Colonic mucosa (tissue), 4 donors: ENCODE measurements at regions not wholly inside any gene's neighbourhood (a gene's known extent, or its start where the extent isn't known, plus 50 kb on each side); places are given as distances from the start of the nearest gene placed in this dataset.

Source experiments
- DNase-seq: peaks from one replicate; pipeline ENCODE4 v3.0.0-alpha.2; 2020
- H3K27ac ChIP-seq: fragments of 200-600 bp; one replicate; pipeline ENCODE4 v1.8.0; 2021
- H3K27me3 ChIP-seq: fragments of 200-600 bp; one replicate; pipeline ENCODE4 v1.8.0; 2021
- H3K36me3 ChIP-seq: fragments of 200-600 bp; one replicate; pipeline ENCODE4 v1.8.0; 2021
- H3K4me1 ChIP-seq: fragments of 200-600 bp; one replicate; pipeline ENCODE4 v1.8.0; 2021; ENCODE audit warnings: mild to moderate bottlenecking
- H3K4me3 ChIP-seq: fragments of 200-600 bp; one replicate; pipeline ENCODE4 v1.8.0; 2021
- H3K9ac ChIP-seq, 2 donors: one replicate each; pipeline ENCODE4 v1.7.0; 2013; ENCODE audit warnings: control low read depth in 2 of 2, low read depth in 2 of 2, low read length in 2 of 2
- H3K9me3 ChIP-seq: fragments of 200-600 bp; one replicate; pipeline ENCODE4 v1.8.0; 2021
- intact Hi-C: fragments of 100-400 bp; cut with DNase I; formaldehyde crosslinking; loops from one replicate; pipeline ENCODE4 v1.14.1; 2022
- TF ChIP-seq, protein P1 (sequence below): fragments of 200-600 bp; IDR thresholded peaks from one replicate; pipeline ENCODE4 v1.8.0; 2022; ENCODE audit warnings: antibody characterized with exemption, mild to moderate bottlenecking
- donor health status: healthy.
- donor health status: DM: no; HTN: no; CAD: no.
- donor health status: DM: no; HTN: no; CAD: no.

DNA sequence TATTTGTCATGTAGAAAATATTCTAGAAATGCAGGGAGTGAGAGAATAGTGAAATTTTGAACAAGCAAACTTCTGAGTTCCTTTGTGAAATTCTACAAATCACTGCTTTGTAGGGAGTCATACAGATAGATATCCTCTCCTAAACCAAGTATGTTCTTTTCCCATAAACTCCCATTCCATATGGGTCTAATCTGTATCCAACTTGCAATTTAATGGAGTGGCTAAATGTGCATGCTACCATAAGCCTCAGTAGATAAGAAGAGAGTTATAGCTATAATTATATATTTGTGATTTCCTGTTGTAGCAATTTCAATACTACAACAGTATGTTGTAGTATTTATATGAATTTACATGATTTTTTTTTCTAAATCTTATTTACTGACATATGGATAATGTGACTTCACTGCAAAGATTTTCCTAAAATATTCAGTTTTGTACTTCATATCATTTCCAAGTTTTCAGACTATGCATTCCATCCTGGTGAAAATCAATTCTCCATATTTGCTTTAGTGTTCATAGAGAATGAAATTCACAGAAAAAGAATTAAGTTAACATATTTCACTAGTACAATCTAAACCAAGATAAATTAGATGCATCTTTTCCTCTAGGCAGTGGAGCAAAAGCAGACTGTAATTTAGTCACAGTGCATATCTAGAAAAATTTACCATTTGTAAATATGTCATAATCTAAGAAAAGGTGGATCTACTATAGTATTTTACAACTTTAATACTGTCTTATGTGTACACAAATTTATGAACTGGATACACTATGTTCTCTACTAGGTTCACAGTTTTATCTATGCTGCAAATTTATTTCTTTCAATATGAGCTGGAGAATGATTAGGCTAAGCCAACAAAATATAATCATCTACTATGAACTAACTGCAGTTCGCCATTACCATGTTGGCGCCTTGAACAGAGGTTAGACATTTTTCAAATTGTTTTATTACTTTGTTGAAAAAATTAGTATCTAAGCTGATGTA, 372.9 kb upstream of the NDST3 start:
- no peak overlapping the region for H3K9ac ChIP-seq
- DNase-seq, result no peak
- no peaks in the 10 kb centered on the region for H3K9me3 ChIP-seq
- intact Hi-C loops, result no loop called here
- H3K36me3 ChIP-seq, result no peaks in the 10 kb centered on the region
- H3K4me1 ChIP-seq, result no peaks in the 10 kb centered on the region
- no peak overlapping the region for H3K4me3 ChIP-seq
- H3K27ac ChIP-seq, result no peak overlapping the region
- H3K27me3 ChIP-seq, result no peaks in the 10 kb centered on the region
- TF ChIP-seq, protein P1, sequence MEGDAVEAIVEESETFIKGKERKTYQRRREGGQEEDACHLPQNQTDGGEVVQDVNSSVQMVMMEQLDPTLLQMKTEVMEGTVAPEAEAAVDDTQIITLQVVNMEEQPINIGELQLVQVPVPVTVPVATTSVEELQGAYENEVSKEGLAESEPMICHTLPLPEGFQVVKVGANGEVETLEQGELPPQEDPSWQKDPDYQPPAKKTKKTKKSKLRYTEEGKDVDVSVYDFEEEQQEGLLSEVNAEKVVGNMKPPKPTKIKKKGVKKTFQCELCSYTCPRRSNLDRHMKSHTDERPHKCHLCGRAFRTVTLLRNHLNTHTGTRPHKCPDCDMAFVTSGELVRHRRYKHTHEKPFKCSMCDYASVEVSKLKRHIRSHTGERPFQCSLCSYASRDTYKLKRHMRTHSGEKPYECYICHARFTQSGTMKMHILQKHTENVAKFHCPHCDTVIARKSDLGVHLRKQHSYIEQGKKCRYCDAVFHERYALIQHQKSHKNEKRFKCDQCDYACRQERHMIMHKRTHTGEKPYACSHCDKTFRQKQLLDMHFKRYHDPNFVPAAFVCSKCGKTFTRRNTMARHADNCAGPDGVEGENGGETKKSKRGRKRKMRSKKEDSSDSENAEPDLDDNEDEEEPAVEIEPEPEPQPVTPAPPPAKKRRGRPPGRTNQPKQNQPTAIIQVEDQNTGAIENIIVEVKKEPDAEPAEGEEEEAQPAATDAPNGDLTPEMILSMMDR, result no peak

DNA sequence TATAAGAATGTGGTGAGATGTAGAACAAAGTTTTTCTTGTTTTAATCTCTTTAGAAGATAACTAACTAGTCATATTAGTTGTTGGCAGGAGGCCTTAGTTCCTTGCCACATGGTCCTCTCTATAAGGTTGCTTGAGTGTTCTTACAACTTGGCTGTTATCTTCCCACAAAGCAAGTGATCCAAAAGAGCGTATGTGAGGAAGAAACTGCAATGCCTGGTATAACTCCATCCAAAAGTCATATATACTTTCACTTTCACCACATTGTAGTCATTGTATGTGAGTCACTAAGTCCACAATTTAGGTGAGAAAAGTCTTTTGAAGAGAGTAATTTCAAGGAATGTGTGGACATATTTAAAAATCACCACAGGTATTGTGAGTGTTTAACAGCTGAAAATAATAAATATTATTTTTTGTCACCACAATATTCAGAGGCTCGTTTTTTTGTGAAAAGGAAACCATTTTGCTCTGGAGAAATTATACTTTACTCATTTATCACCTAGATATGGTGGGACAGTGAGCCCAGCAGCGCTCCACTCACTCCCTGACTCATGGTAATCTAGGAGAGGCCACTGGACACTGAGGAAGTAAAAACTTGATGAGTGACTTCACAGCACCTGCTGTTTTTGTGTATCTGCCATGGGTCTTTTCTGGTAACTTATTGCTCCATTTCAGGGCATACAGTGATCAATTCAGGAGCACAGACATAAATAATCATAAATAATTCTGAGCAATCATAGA, 369.4 kb upstream of the NDST3 start:
- no peak overlapping the region for H3K27ac ChIP-seq
- H3K4me3 ChIP-seq, result no peak overlapping the region
- intact Hi-C loops, result no loop called here
- TF ChIP-seq, protein P1, result no peak
- no peak overlapping the region for H3K9ac ChIP-seq
- DNase-seq, result no peak
- no peaks in the 10 kb centered on the region for H3K27me3 ChIP-seq
- no peaks in the 10 kb centered on the region for H3K4me1 ChIP-seq
- no peaks in the 10 kb centered on the region for H3K9me3 ChIP-seq
- H3K36me3 ChIP-seq, result no peaks in the 10 kb centered on the region

DNA sequence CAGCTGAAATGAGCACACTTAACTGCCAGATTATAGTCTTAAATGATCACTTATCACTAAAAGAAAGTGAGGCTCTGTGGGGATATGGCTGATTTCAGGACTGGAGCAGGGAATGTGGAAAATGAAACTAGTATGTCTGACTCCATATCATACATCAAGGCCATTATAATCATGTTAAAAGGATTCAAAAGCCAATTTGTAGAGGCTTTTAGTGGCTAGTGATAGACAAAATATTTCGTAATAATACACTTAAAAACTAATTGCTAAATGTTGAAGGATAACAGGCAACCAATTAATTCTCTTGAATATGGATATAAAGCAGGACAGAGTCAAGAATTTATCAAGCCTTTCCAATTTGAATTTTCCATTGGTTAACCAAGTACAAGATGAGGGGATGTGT, 358.1 kb upstream of the NDST3 start:
- TF ChIP-seq, protein P1, result no peak
- Histone ChIP-seq H3K4me3 (no peak overlapping the region), H3K4me1 (no peaks in the 10 kb centered on the region), H3K27me3 (no peaks in the 10 kb centered on the region), H3K27ac (no peak overlapping the region), H3K9ac (no peak overlapping the region), H3K9me3 (no peaks in the 10 kb centered on the region), H3K36me3 (no peaks in the 10 kb centered on the region)
- intact Hi-C loops, result no loop called here
- DNase-seq, result no peak

GRCh38 chr4:117678861-117679260, 355.4 kb upstream of the NDST3 start:
- TF ChIP-seq, protein P1, result no peak
- Histone ChIP-seq H3K27me3 (no peaks in the 10 kb centered on the region), H3K36me3 (no peaks in the 10 kb centered on the region), H3K4me3 (no peak overlapping the region), H3K4me1 (no peaks in the 10 kb centered on the region), H3K27ac (no peak overlapping the region), H3K9ac (no peak overlapping the region), H3K9me3 (no peaks in the 10 kb centered on the region)
- DNase-seq, result no peak
- intact Hi-C loops, result no loop called here

DNA sequence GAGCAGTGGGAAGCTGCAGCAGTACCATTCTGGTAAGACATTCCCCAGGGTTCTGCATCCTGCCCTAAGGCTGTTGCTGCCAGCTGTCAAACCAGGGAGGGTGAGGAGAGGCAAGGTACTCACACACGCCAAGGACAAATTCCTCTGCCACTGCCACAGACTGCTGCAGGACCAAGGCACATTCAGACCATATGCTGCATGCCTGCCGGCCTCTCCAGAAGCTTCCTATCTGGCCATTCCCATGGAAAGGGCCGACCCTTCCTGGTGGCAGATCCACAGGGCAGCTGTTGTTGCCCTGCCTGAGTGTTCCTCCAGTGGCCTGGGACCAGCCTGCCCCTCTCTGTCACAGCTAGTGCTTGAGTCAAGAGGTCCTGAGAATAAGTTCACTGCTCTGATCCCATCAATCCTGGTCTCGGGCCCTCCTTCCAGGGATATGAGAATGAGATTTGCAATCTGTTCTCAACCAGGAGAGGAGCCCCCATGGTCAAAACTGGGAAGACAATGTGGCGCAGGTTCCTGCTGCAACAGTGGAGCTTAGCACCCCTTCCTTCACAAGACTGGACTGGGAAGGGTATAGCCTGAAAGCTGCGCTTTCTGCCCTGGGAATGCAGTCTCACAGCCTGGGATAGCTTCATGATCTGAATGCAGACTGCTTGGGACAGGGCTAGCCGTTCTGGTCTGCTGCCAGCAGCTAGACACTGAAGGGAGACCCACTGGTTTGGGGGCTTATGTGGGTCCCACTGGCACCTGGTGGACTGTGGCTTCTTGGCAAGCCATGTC, 342.5 kb upstream of the NDST3 start:
- TF ChIP-seq, protein P1, result no peak
- H3K27ac ChIP-seq, result no peak overlapping the region
- no peak for DNase-seq
- intact Hi-C loops, result no loop called here
- no peaks in the 10 kb centered on the region for H3K36me3 ChIP-seq
- H3K9me3 ChIP-seq, result no peaks in the 10 kb centered on the region
- no peak overlapping the region for H3K9ac ChIP-seq
- no peak overlapping the region for H3K4me3 ChIP-seq
- no peaks in the 10 kb centered on the region for H3K27me3 ChIP-seq
- H3K4me1 ChIP-seq, result no peaks in the 10 kb centered on the region
